ENCODE measurements at regions not wholly inside any gene's neighbourhood (a gene's known extent, or its start where the extent isn't known, plus 50 kb on each side); places are given as distances from the start of the nearest gene placed in this dataset.

- TF ChIP-seq CTCF (IDR thresholded peaks at IDR 0.05) = no peak
- TF ChIP-seq POLR2A (IDR thresholded peaks at IDR 0.05) = no peak
- no peak for TF ChIP-seq POLR2AphosphoS5 (IDR thresholded peaks at IDR 0.05)
These were observed 189.4 kb upstream of the RREB1 start for GRCh38 chr6:6918216-6918983.

Measured in stomach (tissue), 4 donors.